IPS DF 4.7 (cell line): ENCODE measurements at regions not wholly inside any gene's neighbourhood (a gene's known extent, or its start where the extent isn't known, plus 50 kb on each side); places are given as distances from the start of the nearest gene placed in this dataset.
"Not testable (repeated sequence)": the region's sequence is repeated elsewhere in the genome, so short reads cannot be mapped to it uniquely, and the experiment has no call there.

ENCODE experiments used
- DNase-seq: peaks from one replicate; pipeline ENCODE4 v3.0.0-alpha.2; 2013; ENCODE audit warnings: low spot score; ENCODE audit errors: extremely low read depth

DNA sequence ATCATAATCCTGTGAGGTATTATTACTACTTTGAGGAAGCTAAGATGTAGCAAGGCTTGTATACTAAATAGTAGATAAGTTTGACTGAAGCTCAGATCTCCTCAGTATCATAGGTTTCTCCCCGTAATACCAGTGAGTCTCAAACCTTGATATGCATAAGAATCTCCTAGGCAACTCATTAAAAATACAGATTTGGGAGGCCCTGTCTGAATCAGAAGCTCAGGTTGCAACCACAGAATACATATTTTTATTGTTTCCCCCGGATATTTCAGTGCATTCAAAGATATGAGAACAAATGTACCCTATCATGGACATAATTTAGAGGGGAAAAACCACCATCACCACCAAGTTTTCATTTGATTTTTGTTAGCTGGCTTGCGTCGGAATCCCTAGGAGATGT, 242.1 kb upstream of the C2CD4B start:
- DNase-seq, result no peak

DNA sequence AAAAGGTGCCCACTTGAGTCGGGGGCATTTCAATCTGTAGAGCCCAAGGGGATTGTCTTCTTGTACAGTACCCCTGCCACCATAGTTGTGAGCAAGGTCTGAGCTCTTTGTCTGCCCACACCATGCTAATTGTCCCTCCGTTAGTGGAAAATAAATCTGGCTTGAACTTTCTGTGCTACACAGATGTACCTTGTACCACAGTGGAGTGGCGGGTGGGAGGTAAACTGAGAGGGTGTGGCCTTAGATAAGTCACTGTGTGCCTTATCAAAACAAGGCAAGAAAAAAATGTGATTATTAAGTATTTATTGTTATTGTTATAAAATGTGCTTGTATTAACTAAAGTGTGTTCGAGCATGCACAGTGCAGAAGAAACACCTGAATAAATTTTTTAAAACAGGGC, 242.9 kb upstream of the C2CD4B start:
- DNase-seq, result no peak

DNA sequence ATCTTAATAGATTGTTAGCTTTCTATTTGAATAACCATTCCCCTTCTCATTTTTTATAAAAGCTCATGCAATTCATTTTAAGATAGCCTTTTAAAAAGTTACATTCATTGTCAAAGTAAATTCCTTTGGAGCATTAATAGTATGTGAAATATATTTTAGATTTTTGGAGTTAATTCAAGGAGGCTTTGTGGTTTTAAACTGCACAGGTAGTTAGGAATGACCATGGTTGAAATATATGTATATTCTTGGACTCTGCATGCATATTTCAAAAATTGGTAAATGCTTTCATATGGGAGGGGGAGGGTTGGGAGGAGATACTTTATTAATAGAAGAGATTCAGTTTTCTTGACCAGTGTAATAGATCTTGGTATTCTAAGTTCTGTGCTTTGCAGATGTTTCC, 244.4 kb upstream of the C2CD4B start:
- no peak for DNase-seq

DNA sequence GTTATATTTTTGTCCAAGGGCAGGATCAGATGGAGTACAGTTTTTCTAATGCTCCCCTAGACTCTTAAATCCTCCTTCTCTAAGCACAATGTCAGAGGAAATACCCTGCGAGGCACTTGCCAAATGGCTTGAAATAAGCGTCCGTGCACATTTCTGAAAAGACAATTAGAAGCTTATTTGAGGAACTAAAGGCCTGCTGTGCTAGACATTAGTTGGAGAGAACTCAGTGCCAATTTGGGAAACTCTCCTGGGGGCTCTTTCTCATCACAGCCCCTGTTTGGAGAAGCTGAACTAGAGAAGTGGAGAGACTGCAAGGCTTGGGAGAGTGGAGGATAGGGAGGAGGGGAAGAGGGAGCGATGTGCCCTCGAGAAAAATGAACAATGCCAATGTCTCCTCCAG, 247.6 kb upstream of the C2CD4B start:
- no peak for DNase-seq

DNA sequence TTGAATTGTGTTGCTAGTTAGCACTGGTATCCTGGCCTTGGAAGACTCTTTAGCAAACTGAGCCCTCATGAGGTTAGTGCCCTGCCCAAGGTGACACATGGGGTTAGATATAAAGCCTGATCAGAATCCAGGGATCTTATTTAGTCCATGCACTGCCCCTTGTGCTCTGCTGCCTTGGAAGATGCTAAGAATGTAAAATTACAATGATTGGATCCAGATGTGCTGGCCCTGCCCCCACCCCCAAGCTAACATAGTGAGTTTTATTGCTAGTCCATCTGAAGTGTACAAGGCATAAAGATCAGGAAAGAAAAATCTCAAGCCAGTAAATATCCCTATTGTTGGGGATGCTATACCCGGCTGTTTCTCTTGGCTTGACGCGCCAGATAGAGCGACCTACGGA, 248.1 kb upstream of the C2CD4B start:
- no peak for DNase-seq

DNA sequence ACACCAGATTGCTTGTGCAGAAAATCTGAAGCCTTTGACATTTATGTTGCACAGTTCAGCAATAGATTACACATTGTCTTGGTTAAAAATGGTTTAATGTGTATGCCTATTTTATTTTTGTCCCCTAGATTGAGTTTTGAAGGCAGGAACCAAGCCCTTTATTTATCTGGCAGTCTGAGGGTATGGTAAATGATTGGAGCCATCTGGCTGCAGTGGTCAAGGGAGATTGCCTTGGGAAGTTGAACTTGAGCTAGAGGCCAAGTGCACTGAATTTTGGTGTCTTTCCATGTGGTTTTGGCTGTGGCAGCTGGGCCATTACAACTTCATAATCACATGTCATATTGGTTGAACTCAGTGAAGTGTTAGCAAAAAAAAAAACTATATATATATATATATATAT, 248.7 kb upstream of the C2CD4B start:
- no peak for DNase-seq

DNA sequence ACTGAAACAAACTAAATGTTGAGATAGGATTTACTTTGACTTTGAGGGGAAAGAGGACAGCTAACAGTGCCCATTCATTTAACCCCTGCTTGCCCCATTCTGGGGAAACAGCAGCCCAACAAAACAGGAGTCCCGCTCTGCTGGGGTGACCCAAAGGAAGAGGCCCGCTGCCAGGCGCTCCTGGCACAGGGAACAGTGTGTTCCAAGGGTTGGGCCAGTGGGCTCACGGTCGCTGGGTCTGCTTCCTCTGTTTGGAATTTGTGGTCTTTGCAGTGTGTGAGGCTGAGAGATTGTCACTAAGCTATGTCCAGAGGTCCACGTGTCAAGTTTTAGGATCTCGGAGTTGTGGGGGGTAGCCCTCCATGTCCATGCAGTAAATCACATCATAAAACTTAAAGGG, 250.4 kb upstream of the C2CD4B start:
- DNase-seq, result no peak

DNA sequence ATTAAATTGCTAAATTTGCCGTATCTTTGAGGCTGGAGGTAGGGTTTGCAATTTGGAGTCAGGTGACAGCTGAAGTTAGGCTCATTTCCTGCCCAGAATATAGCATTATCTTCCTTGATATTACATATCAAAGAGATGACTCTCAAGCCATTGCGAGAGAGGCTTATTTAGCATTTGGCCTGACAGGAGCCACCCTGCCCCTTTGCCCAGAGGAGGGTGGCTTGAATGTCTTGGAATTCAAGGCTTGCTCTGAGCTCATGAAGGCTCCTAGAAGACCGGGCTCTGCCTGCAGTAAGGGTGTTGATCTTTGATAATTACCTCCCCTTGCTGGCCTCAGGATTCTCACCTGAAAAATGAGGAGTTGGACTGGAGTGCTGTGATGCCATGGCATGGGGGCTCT, 251.4 kb upstream of the C2CD4B start:
- DNase-seq, result no peak

DNA sequence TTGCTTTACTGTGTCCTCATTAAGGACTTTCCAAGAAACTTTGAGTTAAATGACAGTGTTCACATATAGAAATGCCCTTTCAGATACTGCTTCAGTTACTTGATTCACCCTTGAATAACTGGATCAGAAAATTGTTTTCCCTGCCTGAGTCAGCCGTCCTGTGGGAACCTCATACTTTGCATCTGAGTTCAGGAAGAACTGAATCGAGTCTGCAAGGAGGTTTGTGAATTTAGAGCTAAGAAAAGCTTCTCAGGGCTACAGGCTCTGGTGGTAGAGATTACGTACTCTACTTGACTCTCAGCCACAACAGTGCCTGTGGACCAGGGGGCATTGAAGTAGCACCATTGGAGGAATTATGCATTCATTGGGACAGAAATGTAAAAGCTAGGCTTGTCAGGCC, 252.4 kb upstream of the C2CD4B start:
- DNase-seq, result no peak

DNA sequence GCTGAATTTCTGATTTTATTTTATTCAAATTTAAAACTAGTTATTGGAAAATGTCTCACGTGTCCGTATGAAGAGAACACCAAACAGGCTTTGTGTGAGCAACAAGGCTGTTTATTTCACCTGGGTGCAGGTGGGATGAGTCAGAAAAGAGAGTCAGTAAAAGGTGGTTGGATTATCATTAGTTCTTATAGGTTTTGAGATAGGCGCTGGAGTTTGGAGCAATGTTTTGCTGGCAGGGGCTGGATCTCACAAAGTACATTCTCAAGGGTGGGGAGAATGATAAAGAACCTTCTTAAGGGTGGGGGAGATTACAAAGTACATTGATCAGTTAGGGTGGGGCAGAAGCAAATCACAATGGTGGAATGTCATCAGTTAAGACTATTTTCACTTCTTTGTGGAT, 253.4 kb upstream of the C2CD4B start:
- DNase-seq, result not testable (repeated sequence)

DNA sequence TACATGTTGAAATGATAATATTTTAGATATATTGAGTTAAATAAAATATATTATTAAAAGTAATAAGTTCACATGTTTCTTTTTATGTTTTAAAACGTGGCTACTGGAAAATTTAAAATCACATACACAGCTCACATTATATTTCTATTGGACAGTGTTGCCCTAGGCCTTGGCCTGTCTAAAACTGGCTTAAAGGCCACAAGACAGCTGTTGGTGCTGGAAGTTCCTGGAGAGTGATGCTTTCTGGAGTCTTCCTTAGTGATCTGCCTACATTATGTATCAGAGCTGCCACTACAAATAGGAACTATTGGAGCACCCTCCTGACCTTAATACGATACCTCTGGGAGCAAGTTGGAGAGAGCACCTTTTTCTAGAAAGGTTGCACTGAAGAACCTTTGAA, 254.1 kb upstream of the C2CD4B start:
- no peak for DNase-seq

DNA sequence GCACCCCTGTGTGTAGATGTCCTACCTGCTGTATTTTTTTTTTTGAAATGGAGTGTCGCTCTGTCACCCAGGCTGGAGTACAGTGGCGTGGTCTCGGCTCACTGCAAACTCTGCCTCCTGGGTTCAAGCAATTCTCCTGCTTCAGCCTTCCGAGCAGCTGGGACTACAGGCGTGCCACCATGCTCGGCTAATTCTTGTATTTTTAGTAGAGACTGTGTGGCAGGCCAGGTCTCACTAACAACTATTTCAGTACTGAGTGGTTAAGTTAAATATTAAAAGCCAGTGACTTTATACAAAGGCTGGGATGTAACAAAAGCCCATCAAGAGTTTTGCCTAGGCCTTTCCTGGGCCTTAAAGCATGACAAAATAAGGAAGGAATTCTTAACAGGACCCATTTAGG, 255.3 kb upstream of the C2CD4B start:
- not testable (repeated sequence) for DNase-seq

DNA sequence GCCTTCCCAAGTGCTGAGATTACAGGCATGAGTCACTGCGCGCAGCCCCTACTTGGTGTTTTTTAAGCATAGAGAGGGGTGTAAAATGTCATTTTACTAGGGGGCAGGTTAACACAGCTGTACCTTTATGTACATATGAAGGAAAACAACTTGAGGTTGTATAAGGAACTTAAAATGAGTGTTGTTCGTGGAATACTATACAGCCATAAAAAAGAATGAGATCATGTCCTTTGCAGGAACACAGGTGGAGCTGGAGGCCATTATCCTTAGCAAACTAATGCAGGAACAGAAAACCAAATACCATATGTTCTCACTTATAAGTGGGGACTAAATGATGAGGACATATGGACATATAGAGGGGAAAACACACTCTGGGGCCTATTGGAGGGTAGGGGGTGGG, 256.2 kb upstream of the C2CD4B start:
- no peak for DNase-seq

DNA sequence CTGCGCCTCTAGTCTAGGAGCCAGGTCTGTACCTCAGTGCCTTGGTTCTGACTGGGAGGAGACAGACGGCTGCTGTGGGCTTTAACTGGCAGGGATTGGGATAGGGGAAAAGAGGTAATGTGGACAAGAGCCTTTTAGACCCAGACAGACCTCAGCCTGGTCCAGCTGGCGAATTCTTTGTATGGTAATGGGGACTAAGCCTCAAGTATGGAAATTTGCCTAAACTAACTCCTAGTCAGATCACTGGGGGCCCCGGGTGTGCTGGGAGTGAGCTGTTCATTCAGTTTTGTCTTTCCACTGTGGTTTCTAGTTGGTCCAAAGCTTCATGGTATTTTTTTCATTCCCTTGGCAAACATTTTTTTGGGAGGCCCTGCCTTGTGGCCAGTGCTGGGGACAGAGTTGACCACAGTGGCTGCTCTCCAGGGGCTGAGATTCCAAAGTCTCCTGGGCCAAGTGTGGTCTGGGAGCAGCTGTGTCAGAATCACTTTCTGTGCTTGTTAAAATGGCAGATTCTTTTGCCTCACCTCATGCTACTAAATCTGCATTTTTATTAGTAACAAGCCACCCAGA, 261.4 kb upstream of the C2CD4B start:
- no peak for DNase-seq

DNA sequence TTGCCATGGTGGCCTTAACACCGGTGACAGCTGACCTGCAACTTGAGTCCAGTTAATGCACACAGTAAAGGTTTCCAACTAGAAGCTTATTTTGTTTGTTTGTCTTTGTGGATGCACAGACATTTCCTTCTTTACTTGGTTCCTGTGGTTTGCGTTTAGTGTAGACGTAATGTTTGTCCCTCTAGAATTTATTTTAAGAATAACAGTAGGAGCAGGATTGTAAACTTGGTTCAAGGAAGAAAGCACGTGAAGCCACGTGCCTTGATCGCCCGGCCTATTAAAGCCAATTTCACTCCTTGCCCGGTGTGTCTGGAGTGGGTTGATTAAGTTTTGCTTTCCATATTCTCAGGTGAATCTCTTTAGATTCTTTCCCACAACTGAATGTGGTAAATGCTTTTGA, 263.2 kb upstream of the C2CD4B start:
- no peak for DNase-seq

DNA sequence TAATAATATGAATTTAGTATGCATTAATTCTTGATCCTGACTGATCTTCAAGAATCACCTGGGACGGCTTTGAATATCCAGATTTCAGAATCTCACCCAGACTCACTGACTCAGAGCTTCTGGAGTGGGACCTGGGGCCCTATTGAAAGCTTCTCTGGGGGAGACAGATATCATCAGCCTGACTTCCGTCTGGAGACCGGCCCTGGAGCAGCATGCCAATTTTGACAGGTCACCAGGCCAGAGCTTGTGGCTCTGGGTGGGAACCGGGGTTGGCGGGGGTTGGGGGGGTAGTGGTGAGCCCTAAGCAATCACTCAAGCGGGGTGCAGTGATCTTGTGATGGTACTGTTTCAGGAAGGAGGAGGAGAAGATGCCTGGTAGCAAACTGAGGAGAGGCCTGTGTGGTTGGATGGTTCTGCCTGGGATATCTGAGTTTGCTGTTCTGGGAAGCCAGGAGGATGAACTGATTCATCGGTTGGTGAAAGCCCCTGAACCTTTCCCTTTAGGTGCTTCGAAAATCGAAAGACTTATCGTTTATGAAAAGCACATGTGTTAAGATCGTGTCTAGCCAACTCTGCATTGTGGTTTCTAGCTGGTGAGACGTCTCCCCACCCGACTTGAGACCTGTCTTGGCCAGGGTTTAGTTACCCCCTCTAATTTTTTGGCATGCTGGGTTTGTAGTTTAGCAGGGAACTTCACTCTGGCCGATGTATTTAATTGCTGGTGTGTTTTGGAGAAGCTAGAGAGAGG, 263.9 kb upstream of the C2CD4B start:
- DNase-seq, result no peak

DNA sequence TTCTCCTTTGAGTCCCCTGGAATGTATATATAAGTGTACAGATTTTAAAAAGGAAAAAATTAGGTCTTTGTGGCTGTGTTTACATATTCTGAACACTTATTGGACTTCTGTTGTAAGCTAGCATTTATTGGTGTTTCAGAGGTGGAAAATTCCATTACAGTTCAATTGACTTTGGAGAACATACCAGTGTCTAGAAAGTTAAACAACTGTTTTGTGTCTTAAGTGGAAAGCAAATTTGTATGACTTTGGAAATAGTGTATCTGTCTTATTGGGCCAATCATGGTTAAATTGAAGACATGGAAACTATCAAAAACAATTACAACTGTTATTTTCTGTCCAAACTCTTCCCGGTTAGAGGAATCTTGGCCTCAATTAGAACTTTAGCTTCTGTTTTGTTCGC, 265.0 kb upstream of the C2CD4B start:
- no peak for DNase-seq

DNA sequence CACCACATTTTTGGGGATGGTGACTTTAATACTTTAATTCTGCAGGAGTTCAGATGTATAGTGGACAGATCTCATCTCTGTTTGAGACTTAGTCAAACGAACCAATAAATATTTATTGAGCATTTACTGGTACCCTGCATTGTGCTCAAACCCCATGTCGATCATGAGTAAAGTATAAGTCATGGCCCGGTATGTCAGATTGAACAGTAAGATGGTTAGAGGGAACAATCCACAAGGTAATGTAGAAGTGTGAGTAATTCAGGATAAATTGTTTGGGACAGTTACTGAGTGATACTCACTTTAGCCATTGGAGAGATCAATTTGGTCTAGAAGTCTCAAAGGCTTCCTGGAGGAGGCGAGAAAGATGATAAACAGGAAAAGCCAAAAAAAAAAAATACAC, 265.5 kb upstream of the C2CD4B start:
- no peak for DNase-seq

DNA sequence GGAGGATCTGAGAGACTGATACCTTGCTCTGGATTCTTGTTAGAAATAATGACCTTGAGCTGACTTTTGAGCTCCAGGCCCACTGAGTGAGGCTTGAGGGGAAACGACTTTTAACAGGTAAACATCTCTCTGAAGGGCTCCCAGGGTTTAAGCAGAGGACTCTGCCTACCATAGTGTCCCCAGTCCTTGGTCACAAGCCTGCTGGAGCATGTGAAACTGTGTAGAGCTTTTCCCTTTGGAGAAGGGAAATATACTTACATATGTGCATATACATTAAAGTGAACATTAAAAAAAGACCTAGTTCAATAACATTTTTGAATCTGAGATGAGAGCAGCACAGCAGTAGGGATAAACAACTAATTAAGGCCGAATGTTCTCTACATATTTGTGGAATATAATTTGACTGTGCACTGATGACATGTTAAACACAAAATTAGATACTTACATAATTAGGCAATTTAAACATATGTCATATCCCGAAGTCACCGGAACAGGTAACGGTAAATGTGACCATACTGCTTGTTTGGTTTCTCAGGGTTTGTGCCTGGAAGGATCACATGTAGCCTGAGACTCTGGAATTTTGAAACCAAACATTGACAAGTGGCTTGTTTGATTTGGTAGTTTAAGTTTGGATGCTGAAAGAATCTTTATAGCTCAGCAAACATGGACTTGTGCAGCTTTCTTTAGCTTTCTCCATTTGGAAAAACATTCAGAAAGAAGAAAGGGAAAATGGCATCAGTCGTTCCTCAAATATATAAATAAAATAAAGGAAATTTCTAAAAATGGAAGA, 266.1 kb upstream of the C2CD4B start:
- no peak for DNase-seq

DNA sequence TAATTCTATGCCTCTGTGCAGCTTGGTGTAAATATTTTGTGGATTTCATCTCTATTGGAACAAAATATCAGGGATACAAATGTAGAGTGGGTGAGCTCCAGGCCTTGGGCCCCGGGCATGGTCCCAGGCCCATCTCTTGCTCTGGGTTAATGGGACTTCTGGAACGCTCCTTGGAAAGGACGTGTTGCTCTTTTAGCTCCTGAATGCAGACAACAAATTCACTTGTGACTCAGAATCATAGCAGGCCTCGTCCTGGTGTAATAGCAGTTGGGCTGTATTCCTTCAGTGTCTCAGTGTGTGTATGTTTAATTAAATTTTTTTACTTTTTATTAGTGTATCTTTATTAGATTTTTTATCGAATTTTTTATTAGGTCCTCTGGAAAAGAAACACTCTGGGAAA, 266.7 kb upstream of the C2CD4B start:
- DNase-seq, result no peak

DNA sequence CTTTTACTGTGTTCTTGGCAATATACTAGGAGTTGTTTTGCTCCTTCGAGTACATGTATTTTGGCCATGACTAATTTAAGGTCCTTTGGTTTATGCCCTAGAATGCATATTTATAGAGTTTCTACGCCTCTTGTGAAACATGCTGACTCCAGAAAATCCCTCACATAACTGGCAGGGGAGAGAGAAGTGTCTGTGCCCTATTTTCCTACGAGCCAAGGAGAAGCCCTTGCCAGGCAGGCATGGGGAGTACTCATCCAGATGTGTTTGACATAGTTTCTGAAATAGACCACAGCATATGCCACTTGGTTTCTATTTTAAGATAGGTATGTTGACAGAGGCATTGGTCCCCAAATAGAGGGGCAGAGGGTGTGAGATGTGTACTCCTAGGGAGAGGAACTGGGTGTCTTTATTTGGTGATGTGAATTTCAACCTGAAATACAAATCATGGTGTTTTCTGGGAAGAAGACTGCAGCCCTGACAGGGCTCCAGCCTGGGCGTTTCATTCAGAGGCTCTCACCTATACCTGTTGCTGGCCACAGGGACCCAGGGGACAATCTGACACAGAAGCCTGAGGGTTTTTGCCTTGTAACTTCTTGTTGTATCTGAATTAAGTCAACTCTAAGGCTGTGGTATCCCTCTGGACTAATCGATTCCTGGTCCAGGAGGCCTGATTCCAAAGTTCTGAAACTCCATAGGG, 267.8 kb upstream of the C2CD4B start:
- no peak for DNase-seq

DNA sequence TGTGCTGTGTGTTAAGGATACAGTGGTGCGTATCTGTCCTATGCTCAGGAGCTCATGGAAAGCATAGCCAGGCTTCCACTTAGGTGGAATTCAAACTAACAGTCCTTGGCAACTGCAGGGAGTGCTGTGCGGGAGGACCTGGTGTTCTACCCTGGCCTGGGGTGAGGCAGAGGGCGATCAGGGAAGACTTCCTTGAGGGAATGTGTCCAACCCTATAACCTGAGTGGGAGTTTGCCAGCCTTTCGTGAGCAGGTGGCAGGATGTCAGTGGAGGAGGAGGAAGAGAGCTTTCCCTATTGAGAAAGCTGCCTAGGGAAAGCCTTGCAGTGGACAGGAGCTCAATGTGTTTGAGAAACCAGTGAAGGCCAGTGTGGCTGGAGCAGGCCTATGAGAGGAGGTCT, 271.1 kb upstream of the C2CD4B start:
- no peak for DNase-seq
